Fibroblast of the aortic adventitia (primary cell): ENCODE measurements at regions not wholly inside any gene's neighbourhood (a gene's known extent, or its start where the extent isn't known, plus 50 kb on each side); places are given as distances from the start of the nearest gene placed in this dataset.
A peak's percentile ranks its signal among the peaks of the same experiment; 100 is the strongest.
"Not testable (repeated sequence)": the region's sequence is repeated elsewhere in the genome, so short reads cannot be mapped to it uniquely, and the experiment has no call there.

Source experiments
- DNase-seq: peaks from one replicate; pipeline ENCODE4 v3.0.0-alpha.2; 2010; ENCODE audit warnings: low read depth
- H3K4me3 ChIP-seq: 2 replicates; pipeline ENCODE4 v1.5.1; 2011; ENCODE audit warnings: low read depth, mild to moderate bottlenecking, control low read depth, low read length, moderate library complexity
- CTCF ChIP-seq: IDR thresholded peaks from 2 replicates; pipeline ENCODE4 v1.5.1; 2011; ENCODE audit warnings: mild to moderate bottlenecking, low read length, control low read depth, inconsistent platforms; ENCODE audit not compliant: insufficient read depth

- H3K4me3 ChIP-seq, result no peak overlapping the region
- no peak for DNase-seq
- no peak for TF ChIP-seq CTCF
Observed at GRCh38 chr17:33709881-33710280, 416.8 kb upstream of the ASIC2 start.

- no peak overlapping the region for H3K4me3 ChIP-seq
- no peak for TF ChIP-seq CTCF
Observed at GRCh38 chr17:33712120-33712519, 419.0 kb upstream of the ASIC2 start.

GRCh38 chr17:33716957-33717356, 423.9 kb upstream of the ASIC2 start:
- TF ChIP-seq CTCF, result no peak
- H3K4me3 ChIP-seq, result no peak overlapping the region
- no peak for DNase-seq

More at GRCh38 chr17:33712120-33712519, 419.0 kb upstream of the ASIC2 start:
- DNase-seq, result no peak

GRCh38 chr17:33723736-33724135, 430.6 kb upstream of the ASIC2 start:
- peak; percentile 1 for DNase-seq
- H3K4me3 ChIP-seq, result not testable (repeated sequence)

- TF ChIP-seq CTCF, result peak; percentile 68
- peak; percentile 14 for DNase-seq
- no peak overlapping the region for H3K4me3 ChIP-seq
Observed at GRCh38 chr17:33725675-33726271, 432.7 kb upstream of the ASIC2 start.

GRCh38 chr17:33730131-33730530, 437.0 kb upstream of the ASIC2 start:
- DNase-seq, result no peak
- TF ChIP-seq CTCF, result no peak
- H3K4me3 ChIP-seq, result no peak overlapping the region

GRCh38 chr17:33732116-33732515, 439.0 kb upstream of the ASIC2 start:
- DNase-seq, result no peak
- no peak overlapping the region for H3K4me3 ChIP-seq
- TF ChIP-seq CTCF, result no peak
